ENCODE measurements at regions not wholly inside any gene's neighbourhood (a gene's known extent, or its start where the extent isn't known, plus 50 kb on each side); places are given as distances from the start of the nearest gene placed in this dataset.

DNA sequence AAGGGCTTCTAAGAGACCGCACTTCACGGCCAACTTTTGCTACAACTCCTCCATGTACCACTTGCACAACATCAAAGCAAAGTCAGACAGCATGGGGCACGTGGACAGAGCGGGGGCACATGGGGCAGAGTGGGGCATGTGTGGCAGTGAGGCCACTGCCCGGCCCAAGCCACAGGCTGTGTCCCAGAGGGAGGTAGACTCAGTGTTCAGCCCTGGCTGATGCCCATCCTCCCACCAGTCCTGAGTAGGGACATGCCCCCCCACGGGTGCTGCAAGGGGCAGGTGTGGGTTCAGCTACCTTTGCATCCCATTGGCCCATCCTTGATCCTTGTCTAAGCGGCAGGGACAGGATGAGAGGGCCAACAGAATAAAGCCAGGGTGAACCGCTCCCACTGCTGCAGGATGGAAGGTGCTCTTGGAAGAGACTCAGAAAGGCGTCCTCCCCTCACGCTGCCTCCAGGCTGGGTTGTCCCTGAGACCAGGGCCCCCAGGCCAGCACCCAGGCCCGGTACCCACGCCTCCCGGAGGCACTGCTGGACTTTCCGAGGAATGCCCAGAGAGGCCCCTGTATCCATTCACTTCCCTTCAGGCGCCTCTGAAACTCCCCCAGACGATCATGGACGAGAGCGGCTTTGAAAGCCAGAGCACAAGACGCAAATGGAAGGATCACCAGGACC, 218.2 kb downstream of the NDUFA10 start:
- no TSS peak for BruUV-seq (replicated peaks)
- Mint-ChIP-seq H3K27ac (ENCODE audit: unreplicated experiment) (no peak overlapping the region), H3K36me3 (ENCODE audit: insufficient read depth, unreplicated experiment) (no peaks in the 10 kb centered on the region), H3K27me3 (ENCODE audit: unreplicated experiment) (peaks cover 73% of the 10 kb centered on the region), H3K4me1 (ENCODE audit: low read depth, unreplicated experiment) (no peaks in the 10 kb centered on the region), H3K9me3 (ENCODE audit: low read depth, unreplicated experiment) (peaks cover 2% of the 10 kb centered on the region), H3K4me3 (ENCODE audit: low read depth, unreplicated experiment) (no peak overlapping the region)
- intact Hi-C loops (cut with micrococcal nuclease; ENCODE audit: unreplicated experiment), result no loop called here
- DNase-seq, result no peak
- CTCF ChIA-PET, result no interaction called here
- TF ChIP-seq, protein P1, sequence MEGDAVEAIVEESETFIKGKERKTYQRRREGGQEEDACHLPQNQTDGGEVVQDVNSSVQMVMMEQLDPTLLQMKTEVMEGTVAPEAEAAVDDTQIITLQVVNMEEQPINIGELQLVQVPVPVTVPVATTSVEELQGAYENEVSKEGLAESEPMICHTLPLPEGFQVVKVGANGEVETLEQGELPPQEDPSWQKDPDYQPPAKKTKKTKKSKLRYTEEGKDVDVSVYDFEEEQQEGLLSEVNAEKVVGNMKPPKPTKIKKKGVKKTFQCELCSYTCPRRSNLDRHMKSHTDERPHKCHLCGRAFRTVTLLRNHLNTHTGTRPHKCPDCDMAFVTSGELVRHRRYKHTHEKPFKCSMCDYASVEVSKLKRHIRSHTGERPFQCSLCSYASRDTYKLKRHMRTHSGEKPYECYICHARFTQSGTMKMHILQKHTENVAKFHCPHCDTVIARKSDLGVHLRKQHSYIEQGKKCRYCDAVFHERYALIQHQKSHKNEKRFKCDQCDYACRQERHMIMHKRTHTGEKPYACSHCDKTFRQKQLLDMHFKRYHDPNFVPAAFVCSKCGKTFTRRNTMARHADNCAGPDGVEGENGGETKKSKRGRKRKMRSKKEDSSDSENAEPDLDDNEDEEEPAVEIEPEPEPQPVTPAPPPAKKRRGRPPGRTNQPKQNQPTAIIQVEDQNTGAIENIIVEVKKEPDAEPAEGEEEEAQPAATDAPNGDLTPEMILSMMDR (IDR thresholded peaks at IDR 0.05; ENCODE audit: unreplicated experiment), result no peak

DNA sequence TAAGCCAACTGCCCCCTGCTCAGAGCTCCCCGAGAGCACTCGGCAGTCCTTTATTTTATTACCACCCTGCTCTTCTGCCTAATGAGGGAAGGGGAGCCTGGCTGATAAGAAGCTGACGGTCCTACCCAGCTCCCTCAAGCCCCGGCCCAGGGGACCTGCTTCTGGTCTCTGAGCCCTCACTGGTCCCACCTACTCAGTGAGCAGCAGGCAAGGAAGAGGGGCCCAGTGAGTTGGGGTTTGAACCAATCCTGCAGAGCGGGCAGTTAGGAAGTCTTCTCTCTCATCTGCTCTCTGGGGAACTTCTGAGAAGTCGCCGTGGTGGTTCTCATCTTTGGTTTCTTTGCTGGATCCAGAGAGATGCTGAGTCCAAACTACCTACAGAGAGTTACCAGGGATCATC, 218.9 kb downstream of the NDUFA10 start:
- no peak for DNase-seq
- Mint-ChIP-seq H3K4me3 (ENCODE audit: low read depth, unreplicated experiment) (no peak overlapping the region), H3K27me3 (ENCODE audit: unreplicated experiment) (peaks cover 79% of the 10 kb centered on the region), H3K4me1 (ENCODE audit: low read depth, unreplicated experiment) (no peaks in the 10 kb centered on the region), H3K9me3 (ENCODE audit: low read depth, unreplicated experiment) (peaks cover 3% of the 10 kb centered on the region), H3K36me3 (ENCODE audit: insufficient read depth, unreplicated experiment) (no peaks in the 10 kb centered on the region), H3K27ac (ENCODE audit: unreplicated experiment) (no peak overlapping the region)
- CTCF ChIA-PET, result no interaction called here
- TF ChIP-seq, protein P1 (IDR thresholded peaks at IDR 0.05; ENCODE audit: unreplicated experiment), result no peak
- BruUV-seq (replicated peaks), result no TSS peak
- intact Hi-C loops (cut with micrococcal nuclease; ENCODE audit: unreplicated experiment), result no loop called here

DNA sequence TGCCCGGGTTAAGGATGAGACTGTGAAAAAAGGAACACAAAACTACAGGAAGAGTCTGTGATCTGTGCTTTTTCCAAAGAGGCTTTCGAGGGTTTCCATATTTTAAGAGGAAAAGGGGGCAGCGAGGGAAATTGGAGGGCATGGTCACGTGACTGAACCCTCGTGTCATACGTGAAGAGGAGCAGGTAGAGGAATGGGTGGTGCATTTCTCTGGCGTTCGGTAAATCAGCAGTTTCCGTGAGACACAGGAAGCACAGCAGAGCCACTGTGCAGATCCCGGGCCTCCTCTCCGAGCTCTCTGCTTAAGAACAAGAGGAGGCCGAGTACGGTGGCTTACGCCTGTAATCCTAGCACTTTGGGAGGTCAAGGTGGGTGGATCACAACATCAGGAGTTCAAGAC, 219.7 kb downstream of the NDUFA10 start:
- no peak for DNase-seq
- CTCF ChIA-PET, result no interaction called here
- intact Hi-C loops (cut with micrococcal nuclease; ENCODE audit: unreplicated experiment), result no loop called here
- no peaks in the 10 kb centered on the region for H3K4me1 Mint-ChIP-seq (ENCODE audit: low read depth, unreplicated experiment)
- TF ChIP-seq, protein P1 (IDR thresholded peaks at IDR 0.05; ENCODE audit: unreplicated experiment), result no peak
- H3K4me3 Mint-ChIP-seq (ENCODE audit: low read depth, unreplicated experiment), result no peak overlapping the region
- no peak overlapping the region for H3K27ac Mint-ChIP-seq (ENCODE audit: unreplicated experiment)
- peaks cover 3% of the 10 kb centered on the region for H3K9me3 Mint-ChIP-seq (ENCODE audit: low read depth, unreplicated experiment)
- no peaks in the 10 kb centered on the region for H3K36me3 Mint-ChIP-seq (ENCODE audit: insufficient read depth, unreplicated experiment)
- BruUV-seq (replicated peaks), result no TSS peak
- peaks cover 72% of the 10 kb centered on the region for H3K27me3 Mint-ChIP-seq (ENCODE audit: unreplicated experiment)

DNA sequence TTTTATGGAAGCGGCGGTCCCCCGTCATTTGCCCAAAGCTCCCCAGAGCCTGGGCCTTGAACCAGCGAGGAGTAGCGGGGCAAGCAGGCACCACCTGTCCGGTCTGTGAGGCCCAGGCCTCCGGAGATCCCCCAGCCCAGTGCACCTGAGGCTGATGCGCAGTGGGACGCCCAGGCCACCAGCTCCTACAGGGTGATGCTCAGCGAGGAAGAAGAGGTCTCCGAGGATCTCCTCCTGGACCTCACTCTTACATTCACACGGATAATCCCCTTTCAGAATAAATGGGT, 220.2 kb downstream of the NDUFA10 start:
- TF ChIP-seq, protein P1 (IDR thresholded peaks at IDR 0.05; ENCODE audit: unreplicated experiment), result no peak
- intact Hi-C loops (cut with micrococcal nuclease; ENCODE audit: unreplicated experiment), result no loop called here
- peaks cover 3% of the 10 kb centered on the region for H3K9me3 Mint-ChIP-seq (ENCODE audit: low read depth, unreplicated experiment)
- no peaks in the 10 kb centered on the region for H3K4me1 Mint-ChIP-seq (ENCODE audit: low read depth, unreplicated experiment)
- DNase-seq, result no peak
- no peak overlapping the region for H3K27ac Mint-ChIP-seq (ENCODE audit: unreplicated experiment)
- CTCF ChIA-PET, result no interaction called here
- peaks cover 72% of the 10 kb centered on the region for H3K27me3 Mint-ChIP-seq (ENCODE audit: unreplicated experiment)
- no peak overlapping the region for H3K4me3 Mint-ChIP-seq (ENCODE audit: low read depth, unreplicated experiment)
- BruUV-seq (replicated peaks), result no TSS peak
- H3K36me3 Mint-ChIP-seq (ENCODE audit: insufficient read depth, unreplicated experiment), result no peaks in the 10 kb centered on the region
